ENCODE measurements at regions not wholly inside any gene's neighbourhood (a gene's known extent, or its start where the extent isn't known, plus 50 kb on each side); places are given as distances from the start of the nearest gene placed in this dataset.

DNA sequence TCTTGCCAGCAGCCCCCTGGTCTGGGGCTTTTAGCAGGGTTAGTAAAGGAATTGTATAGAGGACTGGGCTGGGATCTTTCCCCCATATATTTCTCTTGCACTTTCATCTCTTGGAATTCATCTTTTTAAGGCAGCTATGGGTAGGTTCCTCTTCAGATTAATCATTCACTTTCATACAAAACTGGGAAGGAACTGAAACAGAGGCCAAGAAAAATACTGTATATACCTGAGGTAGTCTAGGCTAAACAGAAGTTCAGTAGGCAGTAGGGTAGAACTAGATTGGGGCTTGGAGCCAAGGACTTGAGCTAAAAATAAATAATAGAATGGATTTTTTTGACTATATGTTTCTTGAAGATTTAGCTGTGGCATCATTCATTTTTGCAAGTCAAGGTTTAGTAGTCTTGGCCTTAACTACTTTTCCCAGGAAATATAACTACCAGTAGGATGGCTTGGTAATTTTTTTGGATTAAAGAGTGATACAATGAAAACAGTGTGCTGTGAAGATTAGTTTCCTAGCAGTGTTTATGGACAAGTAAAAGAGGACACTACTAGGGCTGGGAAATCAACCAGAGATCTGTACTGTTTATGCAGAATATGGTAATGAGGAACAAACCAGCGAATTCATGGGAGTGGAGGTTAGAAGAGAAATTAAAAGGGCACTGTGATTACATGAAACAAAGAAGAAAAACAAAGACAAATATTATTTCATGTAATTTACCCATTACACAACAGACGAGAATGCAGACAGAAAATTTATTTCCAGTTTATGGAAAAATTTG lies 50.9 kb upstream of the PTGS2 start:
- Mint-ChIP-seq H3K36me3 (no peaks in the 10 kb centered on the region), H3K4me3 (no peak overlapping the region), H3K4me1 (no peaks in the 10 kb centered on the region), H3K9me3 (peaks cover 0 to 10% (median 2%) of the 10 kb centered on the region in 7 donors), H3K27ac (no peak overlapping the region), H3K27me3 (peaks cover 4% of the 10 kb centered on the region)
- H3K4me3 ChIP-seq (ENCODE audit: low read depth, low read length): no peak overlapping the region
- H3K36me3 ChIP-seq (ENCODE audit: control insufficient read depth, insufficient read depth, low read length): no peaks in the 10 kb centered on the region
- ATAC-seq (ENCODE audit: low read depth in 2 of 2) (no peak), DNase-seq (no peak)
- H3K27me3 ChIP-seq (ENCODE audit: control insufficient read depth, insufficient read depth, low read length): no peaks in the 10 kb centered on the region
- no peak overlapping the region for H3K27ac ChIP-seq (ENCODE audit: insufficient read depth, low read length, poor library complexity, severe bottlenecking)
- H3K4me1 ChIP-seq (ENCODE audit: control insufficient read depth, insufficient read depth, low read length, poor library complexity, severe bottlenecking): no peaks in the 10 kb centered on the region
- no peaks in the 10 kb centered on the region for H3K9me3 ChIP-seq (ENCODE audit: control insufficient read depth in 2 of 2, low read length in 2 of 2)

Data from CD4-positive, CD25-positive, alpha-beta regulatory T cell (primary cell).